GM12891 (cell line): ENCODE measurements at regions not wholly inside any gene's neighbourhood (a gene's known extent, or its start where the extent isn't known, plus 50 kb on each side); places are given as distances from the start of the nearest gene placed in this dataset.
A peak's percentile ranks its signal among the peaks of the same experiment; 100 is the strongest.

ENCODE experiments used
- DNase-seq: peaks from one replicate; pipeline ENCODE4 v3.0.0; 2011; ENCODE audit warnings: low spot score; ENCODE audit not compliant: insufficient read length
- FAIRE-seq: peaks from 2 replicates; lab custom pipeline; 2011; peaks lifted over from hg19 to GRCh38; lab: Jason Lieb, UNC
- PAX5 ChIP-seq: IDR thresholded peaks from 2 replicates; pipeline ENCODE4 v1.6.1; 2011; ENCODE audit warnings: low read length, moderate library complexity, mild to moderate bottlenecking; ENCODE audit not compliant: insufficient read depth, severe bottlenecking
- POLR2A ChIP-seq: IDR thresholded peaks from 2 replicates; pipeline ENCODE4 v1.6.1; 2011; ENCODE audit warnings: low read depth, low read length, control low read depth
- POLR2AphosphoS5 ChIP-seq: IDR thresholded peaks from 2 replicates; pipeline ENCODE4 v1.6.1; 2011; ENCODE audit warnings: low read depth, low read length, control low read depth
- POU2F2 ChIP-seq: IDR thresholded peaks from 2 replicates; pipeline ENCODE4 v1.6.1; 2011; ENCODE audit warnings: low read depth, mild to moderate bottlenecking, control low read depth, low read length, moderate library complexity
- SPI1 ChIP-seq: IDR thresholded peaks from 2 replicates; pipeline ENCODE4 v1.6.1; 2011; ENCODE audit warnings: low read depth, low read length, control low read depth
- TAF1 ChIP-seq: IDR thresholded peaks from 2 replicates; pipeline ENCODE4 v1.6.1; 2011; ENCODE audit warnings: low read depth, low read length, control low read depth

DNA sequence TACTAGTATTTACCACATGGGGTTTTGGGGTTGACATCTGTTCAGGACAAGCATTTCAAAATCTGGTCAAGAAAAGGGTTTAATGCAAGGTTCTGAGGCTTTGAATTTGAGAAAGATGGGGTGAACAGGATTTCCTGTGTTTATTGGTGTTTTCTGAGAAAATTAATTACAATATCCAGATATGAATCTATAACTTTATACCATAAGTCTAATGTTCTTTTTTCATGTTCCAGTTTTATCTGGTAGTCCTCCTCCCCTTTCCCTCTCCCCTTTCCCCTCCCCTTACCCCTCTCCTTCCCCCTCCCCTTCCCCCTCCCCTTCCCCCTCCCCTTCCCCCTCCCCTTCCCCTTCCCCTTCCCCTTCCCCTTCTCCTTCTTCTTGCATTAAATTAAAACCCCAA lies 1518.2 kb upstream of the TMEFF2 start:
- TF ChIP-seq PAX5 (no peak), TAF1 (no peak), SPI1 (no peak)
- no peak for FAIRE-seq
- no peak for DNase-seq

- TF ChIP-seq PAX5 (no peak), POLR2A (no peak), TAF1 (no peak), POU2F2 (no peak), POLR2AphosphoS5 (no peak), SPI1 (no peak)
- FAIRE-seq (no peak), DNase-seq (no peak)
Observed at GRCh38 chr2:193703411-193703810, 1508.7 kb upstream of the TMEFF2 start.

- no peak for TF ChIP-seq POU2F2
- no peak for TF ChIP-seq POLR2AphosphoS5
- no peak for TF ChIP-seq SPI1
- TF ChIP-seq POLR2A, result no peak
- no peak for TF ChIP-seq PAX5
- TF ChIP-seq TAF1, result no peak
- FAIRE-seq (no peak), DNase-seq (no peak)
Observed at GRCh38 chr2:193701484-193701883, 1506.8 kb upstream of the TMEFF2 start.

GRCh38 chr2:193695367-193695766 lies 1500.6 kb upstream of the TMEFF2 start:
- TF ChIP-seq POU2F2 (no peak), TAF1 (no peak), SPI1 (no peak), PAX5 (no peak)
- DNase-seq (no peak), FAIRE-seq (no peak)

- no peak for TF ChIP-seq POLR2A
- no peak for TF ChIP-seq PAX5
- no peak for TF ChIP-seq TAF1
- TF ChIP-seq POLR2AphosphoS5, result no peak
- TF ChIP-seq POU2F2, result no peak
- no peak for TF ChIP-seq SPI1
- FAIRE-seq, result no peak
- DNase-seq, result no peak
Observed at GRCh38 chr2:193693758-193694157, 1499.0 kb upstream of the TMEFF2 start.

DNA sequence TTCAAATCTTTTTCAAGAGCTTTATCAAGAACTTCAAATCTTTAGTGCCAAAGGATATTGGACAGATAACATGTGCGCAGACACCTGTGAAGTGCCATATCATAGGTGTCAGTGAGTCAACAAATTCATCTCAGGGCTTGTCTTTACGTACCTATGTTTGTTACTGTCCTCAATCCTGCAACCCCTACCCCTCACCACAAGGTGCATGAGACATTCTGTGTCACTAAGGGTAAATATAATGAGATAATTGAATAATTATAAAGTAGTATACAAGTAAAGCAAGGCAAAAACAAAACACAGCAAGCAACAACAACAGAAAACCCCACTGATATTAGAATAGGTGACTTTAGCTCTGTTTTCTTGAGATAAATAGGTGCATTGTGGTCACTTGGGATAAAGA lies 1495.8 kb upstream of the TMEFF2 start:
- TF ChIP-seq SPI1 (no peak), TAF1 (no peak), POU2F2 (no peak), POLR2A (no peak), PAX5 (no peak), POLR2AphosphoS5 (no peak)
- DNase-seq (no peak), FAIRE-seq (no peak)

- TF ChIP-seq POU2F2, result no peak
- TF ChIP-seq PAX5, result no peak
- TF ChIP-seq POLR2A, result no peak
- TF ChIP-seq POLR2AphosphoS5, result no peak
- TF ChIP-seq TAF1, result no peak
- no peak for TF ChIP-seq SPI1
- FAIRE-seq (no peak), DNase-seq (no peak)
Observed at GRCh38 chr2:193687195-193687594, 1492.5 kb upstream of the TMEFF2 start.

- TF ChIP-seq POU2F2 (no peak), TAF1 (no peak), POLR2AphosphoS5 (no peak), SPI1 (no peak), POLR2A (no peak), PAX5 (no peak)
- DNase-seq (no peak), FAIRE-seq (no peak)
Observed at GRCh38 chr2:193679847-193680246, 1485.1 kb upstream of the TMEFF2 start.

- FAIRE-seq, result no peak
- DNase-seq, result no peak
- TF ChIP-seq POLR2AphosphoS5 (no peak), TAF1 (no peak), PAX5 (no peak), POLR2A (no peak), SPI1 (no peak), POU2F2 (no peak)
Observed at GRCh38 chr2:193670478-193670877, 1475.7 kb upstream of the TMEFF2 start.

DNA sequence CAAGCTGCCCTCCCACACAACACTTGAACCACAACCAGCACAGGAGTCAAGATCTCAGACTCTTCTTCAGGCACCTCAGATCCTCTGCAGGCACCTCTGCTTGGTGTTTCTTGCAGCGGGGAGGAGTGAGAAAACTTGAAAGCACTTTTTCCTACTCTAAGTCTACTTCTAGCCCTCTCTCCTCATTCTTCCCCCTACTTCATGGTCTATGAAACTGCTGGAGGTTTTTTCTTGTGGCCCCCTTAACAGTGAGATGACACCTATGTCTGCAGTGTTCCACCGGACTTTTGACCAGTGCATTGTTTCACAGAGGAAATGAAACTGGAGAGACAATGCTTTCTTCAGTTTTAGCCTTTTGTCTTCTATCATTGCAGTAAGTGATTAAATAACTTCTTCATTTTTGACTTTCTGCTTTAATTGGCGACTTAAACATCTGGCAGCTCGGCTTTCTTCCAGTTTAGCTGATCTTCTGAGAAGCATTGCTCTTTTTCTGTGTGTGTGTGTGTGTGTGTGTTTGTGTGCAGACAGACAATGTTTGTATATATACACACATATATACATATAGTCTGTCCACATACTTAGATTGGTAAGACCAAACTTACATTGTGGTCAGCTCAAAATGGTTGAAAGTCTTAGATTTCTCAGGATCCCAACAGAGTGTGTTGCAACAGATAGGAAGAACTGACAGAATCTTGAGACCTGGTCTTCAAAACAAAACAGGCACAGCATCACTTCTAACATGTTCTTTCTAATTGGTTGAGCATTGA lies 1474.0 kb upstream of the TMEFF2 start:
- no peak for DNase-seq
- TF ChIP-seq PAX5 (no peak), POU2F2 (no peak), POLR2AphosphoS5 (no peak), SPI1 (peak; percentile 76), POLR2A (no peak), TAF1 (no peak)
- no peak for FAIRE-seq

DNA sequence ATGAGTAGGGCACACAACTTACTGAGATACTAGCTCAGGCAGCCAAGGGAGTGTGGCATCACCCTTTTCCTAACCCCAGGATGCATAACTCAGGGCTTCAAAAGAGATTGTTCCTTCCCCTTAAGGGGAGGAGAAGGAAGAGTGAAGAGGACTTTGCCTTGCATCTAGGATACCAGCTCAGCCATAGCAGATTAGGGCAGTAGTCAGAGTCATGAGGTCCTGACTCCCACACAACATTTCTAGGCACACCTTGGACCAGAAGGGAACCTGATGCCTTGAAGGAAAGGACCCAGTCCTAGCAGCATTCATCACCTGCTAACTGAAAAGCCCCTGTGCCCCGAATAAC lies 1433.2 kb upstream of the TMEFF2 start:
- no peak for FAIRE-seq
- DNase-seq, result no peak
- no peak for TF ChIP-seq POU2F2
- TF ChIP-seq PAX5, result no peak
- TF ChIP-seq SPI1, result no peak
- TF ChIP-seq TAF1, result no peak
- TF ChIP-seq POLR2AphosphoS5, result no peak
- TF ChIP-seq POLR2A, result no peak
